ENCODE measurements at regions not wholly inside any gene's neighbourhood (a gene's known extent, or its start where the extent isn't known, plus 50 kb on each side); places are given as distances from the start of the nearest gene placed in this dataset.
"Not testable (repeated sequence)": the region's sequence is repeated elsewhere in the genome, so short reads cannot be mapped to it uniquely, and the experiment has no call there.

DNA sequence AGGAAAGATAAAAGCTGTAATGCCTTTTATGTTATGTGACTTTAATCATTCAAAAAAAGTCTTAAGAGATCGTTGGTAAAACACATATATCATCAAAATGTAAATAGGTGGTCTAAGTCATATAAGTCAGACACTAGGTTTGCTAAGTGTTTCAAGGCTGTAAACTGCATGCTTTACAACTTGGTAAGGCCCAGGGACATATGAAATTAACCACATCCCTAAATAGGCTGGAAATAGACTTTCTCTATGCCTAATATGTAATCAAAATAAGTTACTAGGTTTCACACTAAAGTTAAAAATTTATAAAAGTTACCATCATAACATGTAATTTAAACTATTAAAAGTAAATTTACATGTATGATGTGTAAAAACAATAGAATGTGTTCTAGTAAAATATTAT is 946.3 kb upstream of the LRATD1 start:
- no peak for DNase-seq

DNA sequence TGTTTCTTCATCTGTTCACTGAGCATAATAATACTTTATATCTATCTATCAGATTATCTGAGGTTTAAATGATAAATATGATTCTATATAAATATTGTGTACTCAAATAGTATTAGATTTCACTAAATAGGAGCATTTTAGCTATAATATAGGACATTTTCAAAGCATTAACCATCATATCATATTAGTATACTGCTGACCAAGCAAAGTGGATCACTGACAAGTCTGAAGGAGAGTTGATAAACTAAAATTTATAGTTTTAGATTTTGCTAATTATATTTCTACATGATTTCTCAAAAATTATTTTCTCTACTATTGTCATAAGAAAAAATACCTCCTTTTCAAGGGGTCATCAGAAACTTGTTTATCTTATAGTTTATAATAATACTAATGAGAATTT is 937.8 kb upstream of the LRATD1 start:
- no peak for DNase-seq

DNA sequence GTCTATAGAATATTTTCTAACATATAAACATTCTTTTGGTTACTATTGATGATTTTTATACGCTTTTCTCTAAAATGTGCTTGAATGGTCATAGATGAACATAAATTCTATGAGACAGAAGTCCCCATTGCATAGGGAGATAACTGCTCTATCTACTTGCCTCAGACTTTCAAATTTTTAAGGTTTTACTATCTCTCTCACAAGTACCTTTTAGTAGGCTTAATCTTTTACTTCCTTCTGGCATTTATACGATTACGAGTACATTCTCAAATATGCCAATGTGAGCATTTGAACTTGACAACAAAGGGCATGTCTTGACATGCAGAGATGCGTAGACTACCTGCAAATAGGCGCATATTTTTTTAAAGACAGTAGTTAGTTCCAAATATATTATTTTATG is 935.9 kb upstream of the LRATD1 start:
- DNase-seq: no peak

DNA sequence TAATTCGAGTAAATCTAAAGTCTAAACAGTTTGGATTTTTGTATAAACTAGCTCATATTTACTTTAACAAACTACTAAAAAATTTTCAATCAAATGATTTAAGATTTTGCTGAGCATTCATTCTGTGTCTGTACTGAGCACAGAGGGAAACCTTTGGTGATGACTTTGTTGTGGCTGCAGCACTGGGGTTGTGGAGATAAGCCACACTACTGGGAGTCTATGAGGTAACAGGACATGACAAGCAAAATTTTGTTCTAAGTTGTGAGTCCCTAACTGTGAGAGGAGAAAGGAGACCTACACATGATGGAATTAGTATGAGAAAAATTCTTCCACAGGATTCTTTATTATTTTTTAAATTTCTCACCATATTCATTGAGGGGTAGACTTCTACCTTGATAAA is 933.7 kb upstream of the LRATD1 start:
- no peak for DNase-seq

DNA sequence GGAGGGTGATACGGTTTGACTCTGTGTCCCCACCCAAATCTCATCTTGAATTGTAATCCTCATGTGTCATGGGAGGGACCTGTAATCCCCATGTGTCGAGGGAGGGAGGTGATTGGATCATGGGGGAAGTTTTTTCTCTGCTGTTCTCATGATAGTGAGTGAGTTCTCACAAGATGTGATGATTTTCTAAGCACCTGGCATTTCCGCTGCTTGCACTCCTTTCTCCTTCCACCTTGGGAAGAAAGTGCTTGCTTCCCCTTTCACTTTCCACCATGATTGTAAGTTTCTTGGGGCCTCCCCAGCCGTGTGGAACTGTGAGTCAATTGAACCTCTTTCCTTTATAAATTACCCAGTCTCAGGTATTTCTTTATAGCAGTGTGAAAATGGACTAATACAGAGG is 932.6 kb upstream of the LRATD1 start:
- DNase-seq: not testable (repeated sequence)

DNA sequence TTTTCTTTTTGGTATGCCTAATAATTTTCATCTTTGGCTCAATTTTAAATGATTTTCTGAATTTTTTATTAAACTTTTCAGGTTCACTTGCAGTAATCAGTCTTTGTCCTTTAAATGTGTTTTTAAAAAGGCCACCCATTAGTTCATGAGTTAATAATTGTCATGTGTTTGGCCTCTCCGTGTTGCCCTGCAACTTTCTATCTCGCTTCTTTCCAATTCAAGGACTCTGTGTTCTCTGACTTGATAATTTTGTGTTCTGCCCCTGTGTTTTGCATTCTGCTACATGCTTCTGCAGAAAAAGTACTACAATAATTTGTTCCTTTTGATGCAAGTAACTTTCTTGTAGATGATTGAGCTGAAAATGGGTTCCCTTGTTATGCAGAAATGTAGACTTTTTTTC is 921.4 kb upstream of the LRATD1 start:
- no peak for DNase-seq

DNA sequence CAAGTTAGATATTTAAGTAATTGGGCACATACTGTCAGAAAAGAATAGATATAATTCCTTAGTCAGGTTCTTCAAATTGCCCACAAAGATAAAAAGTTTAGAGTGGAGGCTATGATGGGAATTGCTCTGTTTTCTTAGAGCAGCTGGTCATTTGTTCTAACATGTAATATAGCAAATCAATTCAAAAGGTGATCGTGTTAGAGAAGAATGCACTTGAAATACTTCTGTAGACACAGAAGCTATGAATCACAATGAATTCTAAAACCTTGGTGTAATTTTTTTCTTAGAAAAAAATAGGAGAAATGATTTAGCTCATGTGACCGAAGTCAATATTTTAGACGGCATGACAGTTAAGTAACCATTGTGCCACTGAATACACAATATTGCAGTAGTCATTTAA is 918.1 kb upstream of the LRATD1 start:
- no peak for DNase-seq

DNA sequence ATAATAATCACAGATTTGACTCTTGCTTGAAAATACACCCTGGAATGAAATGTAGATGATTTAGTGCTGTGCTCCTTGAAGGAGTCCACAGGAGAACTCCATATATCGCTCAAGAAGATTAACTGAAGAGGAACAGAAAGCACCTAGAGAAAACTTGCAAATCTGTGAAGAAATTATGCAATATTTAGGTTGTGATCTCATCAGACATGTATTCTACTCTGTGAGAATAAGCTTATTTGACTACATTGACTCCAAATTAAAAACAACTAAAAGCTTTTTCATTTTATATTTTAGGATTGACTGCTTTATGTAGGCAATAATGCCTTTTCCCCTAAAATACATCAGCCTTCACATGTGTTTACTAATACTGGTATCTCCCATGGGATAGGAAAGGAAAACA is 906.6 kb upstream of the LRATD1 start:
- DNase-seq: no peak

DNA sequence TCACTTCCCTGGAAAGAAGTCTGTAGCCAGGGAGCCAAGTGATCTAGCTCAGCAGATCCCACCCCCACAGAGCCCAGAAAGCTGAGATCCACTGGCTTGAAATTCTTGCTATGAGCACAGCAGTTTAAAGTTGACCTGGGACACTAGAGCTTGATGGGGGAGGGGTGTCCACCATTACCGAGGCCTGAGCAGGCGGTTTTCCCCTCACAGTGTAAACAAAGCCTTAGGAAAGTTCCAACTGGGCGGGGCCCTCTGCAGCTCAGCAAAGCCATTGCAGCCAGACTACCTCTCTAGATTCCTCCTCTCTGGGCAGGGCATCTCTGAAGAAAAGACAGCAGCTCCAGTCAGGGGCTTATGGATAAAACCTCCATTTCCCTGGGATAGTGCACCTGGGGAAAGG is 887.2 kb upstream of the LRATD1 start:
- DNase-seq: no peak

DNA sequence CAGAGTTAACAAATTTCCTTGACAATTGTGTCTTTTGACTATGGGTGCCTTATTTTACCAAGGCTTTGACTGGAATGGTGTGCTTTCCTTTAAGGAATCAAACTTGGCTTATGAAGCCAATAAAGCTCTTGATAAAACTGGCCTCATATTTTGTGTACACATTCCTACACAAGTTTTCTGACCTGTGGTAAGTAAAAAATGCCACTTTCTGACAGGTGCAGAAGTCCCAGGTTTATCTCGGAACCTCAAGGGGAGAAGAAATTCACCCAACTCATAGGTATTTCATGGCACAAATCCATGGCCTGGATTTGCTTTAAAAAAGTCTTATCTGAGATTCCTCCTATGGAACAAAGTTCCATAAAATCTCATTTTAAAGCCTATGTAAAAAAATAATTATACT is 880.6 kb upstream of the LRATD1 start:
- no peak for DNase-seq

DNA sequence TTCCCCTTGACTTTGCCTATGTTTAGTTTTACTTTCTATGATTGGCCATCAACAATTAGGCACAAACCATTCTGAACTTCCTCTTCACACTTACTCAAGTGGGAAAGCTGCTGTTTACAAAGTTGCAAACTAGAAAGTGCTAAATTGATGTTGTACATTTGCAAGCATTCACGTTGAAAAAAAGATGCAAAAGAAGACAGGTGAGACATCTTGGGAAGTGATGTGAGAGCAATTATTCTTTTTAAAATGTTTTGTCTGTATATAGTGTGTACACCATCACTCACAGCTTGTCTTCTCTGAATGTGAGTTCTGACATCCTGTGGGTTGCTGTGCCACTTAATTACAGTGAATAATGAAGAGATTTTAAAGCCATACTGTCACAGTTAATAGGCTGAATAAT is 874.1 kb upstream of the LRATD1 start:
- DNase-seq: no peak

DNA sequence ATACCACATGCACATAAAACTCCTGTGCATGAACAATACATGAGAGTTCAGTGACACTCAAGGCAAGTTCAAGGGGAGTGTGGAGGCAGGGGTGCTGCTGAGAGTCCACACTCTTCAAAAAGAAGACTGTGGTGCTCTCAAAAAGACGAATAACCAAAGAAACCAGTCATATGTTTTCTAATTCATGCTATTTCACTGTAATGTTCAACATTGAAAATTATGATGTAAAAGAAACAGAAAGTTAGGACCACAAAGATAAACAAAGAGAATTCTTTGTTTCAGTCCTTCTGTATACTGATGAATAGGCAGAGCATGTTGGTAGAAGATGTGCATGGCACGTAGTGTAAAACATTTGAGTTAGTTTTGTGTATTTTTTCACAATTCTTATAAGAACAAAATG is 864.2 kb upstream of the LRATD1 start:
- no peak for DNase-seq

DNA sequence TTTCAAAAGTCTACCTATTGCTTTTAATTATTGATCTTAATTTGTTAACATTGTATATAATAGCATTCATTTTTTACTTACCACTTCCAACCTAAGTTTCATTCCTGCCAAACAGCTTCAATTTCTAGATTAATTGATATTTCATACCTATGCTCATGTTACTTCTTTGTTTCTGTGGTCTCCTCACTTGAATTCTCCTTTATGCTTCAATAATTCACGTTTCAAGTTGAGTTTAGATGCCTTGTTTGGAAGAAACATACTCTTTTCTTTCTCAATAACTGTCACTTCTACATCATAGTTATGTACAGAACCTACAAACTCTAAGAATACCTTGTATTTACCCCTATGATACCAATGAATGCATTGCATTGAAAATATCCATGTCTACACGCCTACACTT is 862.2 kb upstream of the LRATD1 start:
- DNase-seq: no peak

DNA sequence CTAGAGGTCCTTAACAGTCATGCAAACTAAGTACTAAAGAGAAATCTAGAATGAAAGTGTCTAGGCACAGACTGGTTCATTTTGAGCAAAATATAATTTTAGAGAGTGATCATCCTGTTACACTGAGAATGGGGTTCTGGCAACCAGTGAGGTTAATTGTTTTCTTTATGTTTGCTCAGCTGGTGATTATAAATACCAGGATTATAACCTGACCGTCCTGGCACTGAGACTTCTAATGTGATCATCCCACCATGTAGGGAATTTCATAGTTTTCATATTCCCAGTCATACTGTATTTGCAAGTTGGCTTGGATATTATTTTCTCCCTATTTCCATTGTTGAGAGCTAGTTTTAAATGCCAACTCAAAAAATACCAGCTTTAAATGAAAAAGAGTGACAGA is 852.5 kb upstream of the LRATD1 start:
- no peak for DNase-seq

DNA sequence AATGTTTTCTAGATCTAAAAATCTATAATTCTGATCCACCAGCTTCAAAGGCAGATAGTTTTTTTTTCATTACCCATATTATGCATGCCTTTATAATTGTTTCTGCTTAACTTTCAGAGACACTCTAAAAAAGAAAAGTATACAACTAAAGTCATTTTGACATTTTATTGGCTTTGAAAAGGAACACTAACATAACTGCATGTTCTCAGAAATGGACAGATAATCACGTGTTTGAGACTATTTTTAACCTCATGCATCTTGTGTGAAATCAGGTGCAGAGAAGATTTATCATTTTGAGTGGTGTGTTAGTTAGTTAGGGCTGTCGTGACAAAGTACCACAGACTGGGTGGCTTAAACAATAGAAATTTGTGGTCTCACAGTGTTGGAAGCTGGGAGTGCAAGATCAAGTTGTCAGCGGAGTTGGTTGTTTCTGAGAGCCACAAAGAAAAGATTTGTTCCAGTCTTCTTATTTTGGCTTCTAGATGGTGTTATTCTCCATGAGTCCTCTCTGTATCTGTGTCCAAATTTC is 841.4 kb upstream of the LRATD1 start:
- DNase-seq: no peak

DNA sequence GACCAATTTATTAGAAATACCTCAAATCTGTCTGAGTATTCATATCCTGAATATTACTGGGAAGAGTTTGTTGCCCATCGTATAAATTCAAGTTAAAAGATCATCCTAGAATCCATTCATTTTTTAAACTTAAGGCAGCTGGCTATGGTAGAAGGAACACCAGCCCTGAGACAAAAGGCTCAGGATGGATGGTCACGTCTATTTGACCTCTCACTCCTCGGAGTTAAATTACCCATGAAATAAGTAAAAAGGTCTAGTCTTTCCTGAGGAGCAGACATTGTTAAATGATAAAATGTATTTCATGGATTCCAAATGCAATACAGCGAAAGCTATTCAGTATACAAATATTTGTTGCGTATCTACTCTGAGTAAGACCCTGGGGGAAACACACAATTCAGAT is 826.0 kb upstream of the LRATD1 start:
- no peak for DNase-seq

DNA sequence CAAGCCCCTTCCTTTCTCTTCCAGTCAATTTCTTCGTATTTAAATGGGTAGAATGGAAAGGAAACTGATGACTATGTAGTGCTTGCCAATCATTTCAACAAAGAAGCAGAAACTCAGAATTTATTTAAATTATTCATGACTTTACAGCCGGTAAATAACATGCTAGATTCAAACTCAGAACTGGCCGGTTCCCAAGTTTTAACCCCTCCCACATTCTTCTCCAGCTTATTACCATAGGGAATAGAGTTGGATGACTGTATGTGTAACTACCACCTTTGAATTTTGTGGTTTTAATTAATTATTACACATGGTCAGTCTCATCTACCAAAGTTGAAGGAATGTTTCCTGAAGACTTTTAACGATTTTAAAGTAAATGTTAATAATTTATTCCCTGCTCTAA is 819.3 kb upstream of the LRATD1 start:
- no peak for DNase-seq

DNA sequence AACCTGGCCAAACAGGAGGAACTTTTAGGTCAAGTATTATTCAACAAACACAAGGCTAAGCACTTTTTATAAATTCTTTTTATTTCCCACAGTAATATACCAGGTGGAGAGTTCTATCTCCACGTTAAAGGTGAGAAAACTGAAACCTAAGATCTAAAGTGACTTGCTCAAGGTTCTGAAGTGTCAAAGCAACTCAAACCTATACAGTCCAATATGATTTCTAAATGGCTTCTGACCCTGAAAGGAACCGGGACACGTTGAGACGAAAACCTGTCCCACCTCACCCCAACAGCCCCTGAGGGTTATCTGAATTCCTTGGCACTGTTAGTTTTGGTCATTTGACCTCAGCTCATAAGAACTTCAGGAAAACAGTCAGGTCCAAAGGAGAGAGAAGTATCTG is 814.5 kb upstream of the LRATD1 start:
- DNase-seq: no peak

DNA sequence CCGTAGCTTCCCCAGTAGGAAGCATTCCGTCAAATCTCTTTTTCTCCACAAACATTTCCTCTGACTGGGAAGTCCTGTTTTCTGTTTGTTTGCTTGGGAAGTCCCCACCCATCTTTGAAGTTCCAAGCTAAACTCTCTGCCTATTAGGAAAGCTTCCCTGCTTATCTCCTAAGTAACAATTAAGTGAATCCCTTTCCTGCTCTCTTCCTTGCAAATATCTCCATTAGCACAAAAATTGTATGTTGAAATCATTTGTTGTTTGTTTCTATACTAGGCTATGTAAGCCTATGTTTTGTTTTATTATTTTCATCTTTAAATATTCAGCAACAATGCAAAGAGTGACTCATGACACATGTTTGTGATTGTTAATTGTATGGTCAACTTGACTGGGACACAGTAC is 812.6 kb upstream of the LRATD1 start:
- no peak for DNase-seq

DNA sequence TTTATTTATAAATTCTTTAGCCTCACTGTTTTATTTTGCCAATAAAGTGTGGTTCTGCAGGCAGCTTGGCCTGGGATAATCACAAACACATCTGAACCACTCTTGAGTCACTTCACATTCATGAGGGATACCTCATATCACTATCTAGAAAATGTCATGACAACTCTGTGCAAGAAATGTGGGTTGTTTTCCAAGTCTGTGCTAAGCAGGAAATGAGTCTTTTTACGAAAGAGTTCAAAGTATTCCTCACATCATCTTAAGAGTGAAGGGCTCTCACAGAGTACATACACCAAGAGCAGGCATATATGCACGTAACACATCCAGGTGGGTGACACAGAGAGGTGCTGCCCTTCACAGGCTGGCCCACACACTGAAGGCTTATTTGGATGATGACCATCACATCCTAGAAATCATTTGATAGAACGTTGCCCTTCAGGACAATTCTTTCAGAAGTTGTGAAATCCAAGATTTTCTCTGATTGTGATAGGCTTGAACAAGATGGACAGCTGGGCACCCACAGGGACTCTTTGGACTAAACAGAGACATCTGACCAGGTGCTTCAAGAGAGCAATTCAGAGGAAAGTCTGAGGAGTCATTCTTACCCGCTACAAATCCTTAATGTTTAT is 811.1 kb upstream of the LRATD1 start:
- DNase-seq: no peak

DNA sequence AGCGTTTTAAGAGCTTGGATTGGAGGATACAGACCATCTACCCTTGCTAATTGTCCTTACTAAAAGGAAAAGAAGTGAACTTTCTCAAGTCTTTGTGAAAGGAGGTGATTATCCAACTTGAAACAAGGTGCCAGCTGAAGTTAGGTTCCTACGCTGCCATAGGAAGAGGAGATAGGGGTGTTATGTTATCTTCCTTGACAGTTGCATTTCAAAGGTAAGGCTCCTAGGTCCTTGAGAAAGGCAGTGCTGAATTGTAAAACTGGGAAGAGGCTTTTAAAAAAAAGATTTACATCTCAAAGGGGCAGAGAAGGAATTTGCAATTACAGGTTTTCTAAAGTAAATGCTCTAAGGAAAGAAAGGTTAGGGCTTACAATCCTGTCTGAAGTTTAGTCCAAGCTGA is 810.2 kb upstream of the LRATD1 start:
- DNase-seq: no peak

DNA sequence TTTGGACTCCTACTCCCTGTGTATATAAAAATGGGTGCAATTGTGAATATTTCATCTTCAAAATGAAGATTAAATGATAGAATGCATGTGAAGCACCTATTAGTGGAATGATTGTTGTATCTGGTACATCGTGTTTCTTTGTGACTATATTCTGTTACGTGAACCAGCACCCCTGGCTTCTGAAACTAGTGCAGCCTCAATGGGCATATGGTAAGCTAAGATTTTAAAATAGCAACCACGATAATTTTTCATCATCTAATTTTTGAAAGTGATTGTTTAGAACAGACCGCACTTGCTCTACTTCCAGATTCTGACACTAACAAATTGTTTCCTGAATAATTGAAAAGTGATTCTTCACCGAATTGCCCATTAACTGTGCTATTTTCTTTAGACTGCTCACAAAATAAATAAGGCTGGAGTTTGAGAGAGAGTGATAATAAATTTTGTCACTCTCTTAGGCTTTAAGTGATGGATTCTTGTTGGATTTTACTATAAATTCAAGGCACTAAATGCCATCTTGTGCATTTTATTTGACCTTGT is 806.1 kb upstream of the LRATD1 start:
- no peak for DNase-seq

DNA sequence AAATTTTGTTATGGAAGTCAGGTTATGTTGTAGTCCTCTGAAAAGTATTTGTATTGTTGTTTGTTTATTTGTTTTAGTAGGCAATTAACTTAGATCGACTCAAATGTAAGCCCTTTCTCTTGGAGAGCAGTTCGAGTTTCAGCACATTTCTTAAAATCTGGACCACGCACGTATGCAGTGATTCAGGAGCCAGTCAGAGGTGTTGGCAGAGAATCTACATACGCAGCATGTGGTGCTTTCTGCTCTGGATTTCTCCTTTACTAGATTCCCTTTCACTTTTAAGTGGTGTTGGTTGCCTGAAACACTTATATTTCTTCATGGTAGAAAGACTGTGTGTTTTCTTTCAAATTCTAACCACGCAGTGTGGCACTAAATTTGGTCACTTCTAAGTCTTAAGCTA is 773.9 kb upstream of the LRATD1 start:
- DNase-seq: no peak

DNA sequence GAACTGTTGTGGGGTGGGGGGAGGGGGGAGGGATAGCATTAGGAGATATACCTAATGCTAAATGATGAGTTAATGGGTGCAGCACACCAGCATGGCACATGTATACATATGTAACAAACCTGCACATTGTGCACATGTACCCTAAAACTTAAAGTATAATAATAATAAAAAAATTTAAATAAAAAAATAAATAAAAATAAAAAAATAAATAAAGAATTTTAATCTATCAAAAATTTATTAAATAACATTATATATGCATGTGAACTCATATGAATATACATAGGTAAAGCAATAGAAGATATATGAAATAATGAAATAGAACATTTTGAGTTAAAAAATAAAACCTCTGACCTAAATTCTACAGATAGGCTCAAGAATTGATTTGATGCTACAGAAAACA is 764.2 kb upstream of the LRATD1 start:
- not testable (repeated sequence) for DNase-seq
